ENCODE measurements at regions not wholly inside any gene's neighbourhood (a gene's known extent, or its start where the extent isn't known, plus 50 kb on each side); places are given as distances from the start of the nearest gene placed in this dataset.
"Not testable (repeated sequence)": the region's sequence is repeated elsewhere in the genome, so short reads cannot be mapped to it uniquely, and the experiment has no call there.

- TF ChIP-seq CTCF, POLR2A (IDR thresholded peaks at IDR 0.05): not testable (repeated sequence)
Observed at GRCh38 chr20:47847220-47847619, 61.9 kb upstream of the SULF2 start.
